MM.1S (cell line): ENCODE measurements at regions not wholly inside any gene's neighbourhood (a gene's known extent, or its start where the extent isn't known, plus 50 kb on each side); places are given as distances from the start of the nearest gene placed in this dataset.

Experiments used
- EZH2 ChIP-seq: fragments of 300-600 bp; sonication (generic); optimal IDR thresholded peaks from 2 replicates; pipeline ENCODE3; 2017; ENCODE audit warnings: low read depth, mild to moderate bottlenecking, antibody characterized with exemption, low read length, mixed read lengths
- TF ChIP-seq, protein P1 (sequence below): fragments of 300-600 bp; sonication (generic); IDR thresholded peaks from 2 replicates; pipeline ENCODE4 v1.5.1; 2016; ENCODE audit warnings: antibody characterized with exemption, low read length, mixed read lengths

DNA sequence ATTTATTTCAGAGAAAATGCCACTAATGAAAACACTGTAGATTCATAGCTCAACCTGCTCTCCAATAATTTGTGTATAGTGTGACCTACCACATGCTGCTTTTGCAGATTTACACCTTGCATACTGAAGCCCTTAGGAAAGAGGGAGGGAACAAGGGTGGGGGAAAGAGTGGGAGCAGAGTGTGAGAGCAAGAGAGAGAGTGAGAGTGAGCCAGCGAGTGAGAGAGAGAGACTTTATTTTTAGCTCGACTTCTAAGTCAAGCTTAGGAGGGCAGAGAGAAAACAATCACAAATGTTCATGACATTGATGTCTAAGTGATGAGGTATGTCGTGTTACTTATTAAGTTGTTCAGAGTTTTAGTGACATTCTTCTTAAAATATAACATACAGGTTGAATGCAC lies 112.5 kb upstream of the HAND2 start:
- TF ChIP-seq, protein P1, sequence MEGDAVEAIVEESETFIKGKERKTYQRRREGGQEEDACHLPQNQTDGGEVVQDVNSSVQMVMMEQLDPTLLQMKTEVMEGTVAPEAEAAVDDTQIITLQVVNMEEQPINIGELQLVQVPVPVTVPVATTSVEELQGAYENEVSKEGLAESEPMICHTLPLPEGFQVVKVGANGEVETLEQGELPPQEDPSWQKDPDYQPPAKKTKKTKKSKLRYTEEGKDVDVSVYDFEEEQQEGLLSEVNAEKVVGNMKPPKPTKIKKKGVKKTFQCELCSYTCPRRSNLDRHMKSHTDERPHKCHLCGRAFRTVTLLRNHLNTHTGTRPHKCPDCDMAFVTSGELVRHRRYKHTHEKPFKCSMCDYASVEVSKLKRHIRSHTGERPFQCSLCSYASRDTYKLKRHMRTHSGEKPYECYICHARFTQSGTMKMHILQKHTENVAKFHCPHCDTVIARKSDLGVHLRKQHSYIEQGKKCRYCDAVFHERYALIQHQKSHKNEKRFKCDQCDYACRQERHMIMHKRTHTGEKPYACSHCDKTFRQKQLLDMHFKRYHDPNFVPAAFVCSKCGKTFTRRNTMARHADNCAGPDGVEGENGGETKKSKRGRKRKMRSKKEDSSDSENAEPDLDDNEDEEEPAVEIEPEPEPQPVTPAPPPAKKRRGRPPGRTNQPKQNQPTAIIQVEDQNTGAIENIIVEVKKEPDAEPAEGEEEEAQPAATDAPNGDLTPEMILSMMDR, result no peak
- TF ChIP-seq EZH2, result no peak
